Stimulated activated CD4-positive, alpha-beta T cell treated with anti-CD3 and anti-CD28 coated beads, Interleukin-12 subunit alpha, Interleukin-12 subunit beta, amount 100 ng/mL, for 4 hours (primary cell): ENCODE measurements at regions not wholly inside any gene's neighbourhood (a gene's known extent, or its start where the extent isn't known, plus 50 kb on each side); places are given as distances from the start of the nearest gene placed in this dataset.

Experiments
- DNase-seq: peaks from one replicate; pipeline ENCODE4 v3.0.0-alpha.2; 2020

GRCh38 chr17:15108992-15109391 lies 156.1 kb downstream of the PMP22 start:
- no peak for DNase-seq

GRCh38 chr17:15106540-15106939 lies 158.6 kb downstream of the PMP22 start:
- DNase-seq, result no peak

- DNase-seq, result no peak
Observed at GRCh38 chr17:15103785-15104184, 161.3 kb downstream of the PMP22 start.

GRCh38 chr17:15101175-15101574 lies 164.0 kb downstream of the PMP22 start:
- no peak for DNase-seq

GRCh38 chr17:15096511-15096910 lies 168.6 kb downstream of the PMP22 start:
- DNase-seq, result no peak

GRCh38 chr17:15095935-15096334 lies 169.2 kb downstream of the PMP22 start:
- DNase-seq, result no peak

- DNase-seq, result no peak
Observed at GRCh38 chr17:15092762-15093161, 172.4 kb downstream of the PMP22 start.

GRCh38 chr17:15092261-15092660 lies 172.9 kb downstream of the PMP22 start:
- DNase-seq, result no peak

- DNase-seq, result no peak
Observed at GRCh38 chr17:15091825-15092224, 173.3 kb downstream of the PMP22 start.

- no peak for DNase-seq
Observed at GRCh38 chr17:15090533-15090932, 174.6 kb downstream of the PMP22 start.

GRCh38 chr17:15087946-15088345 lies 177.2 kb downstream of the PMP22 start:
- no peak for DNase-seq

GRCh38 chr17:15086776-15087295 lies 178.3 kb downstream of the PMP22 start:
- no peak for DNase-seq

GRCh38 chr17:15085890-15086677 lies 179.0 kb downstream of the PMP22 start:
- DNase-seq, result no peak

GRCh38 chr17:15083225-15083624 lies 181.9 kb downstream of the PMP22 start:
- DNase-seq, result no peak

- DNase-seq, result no peak
Observed at GRCh38 chr17:15081008-15081407, 184.1 kb downstream of the PMP22 start.

GRCh38 chr17:15078570-15078969 lies 186.6 kb downstream of the PMP22 start:
- DNase-seq, result no peak

GRCh38 chr17:15076991-15077663 lies 188.0 kb downstream of the PMP22 start:
- no peak for DNase-seq

- DNase-seq, result no peak
Observed at GRCh38 chr17:15051933-15052332, 213.2 kb downstream of the PMP22 start.

- DNase-seq, result no peak
Observed at GRCh38 chr17:15049795-15050160, 215.3 kb downstream of the PMP22 start.

- DNase-seq, result no peak
Observed at GRCh38 chr17:15048933-15049794, 216.0 kb downstream of the PMP22 start.

GRCh38 chr17:15048381-15048780 lies 216.7 kb downstream of the PMP22 start:
- no peak for DNase-seq

GRCh38 chr17:15042311-15042710 lies 222.8 kb downstream of the PMP22 start:
- DNase-seq, result no peak

- no peak for DNase-seq
Observed at GRCh38 chr17:15039366-15039765, 225.8 kb downstream of the PMP22 start.
